ENCODE measurements at regions not wholly inside any gene's neighbourhood (a gene's known extent, or its start where the extent isn't known, plus 50 kb on each side); places are given as distances from the start of the nearest gene placed in this dataset.

DNA sequence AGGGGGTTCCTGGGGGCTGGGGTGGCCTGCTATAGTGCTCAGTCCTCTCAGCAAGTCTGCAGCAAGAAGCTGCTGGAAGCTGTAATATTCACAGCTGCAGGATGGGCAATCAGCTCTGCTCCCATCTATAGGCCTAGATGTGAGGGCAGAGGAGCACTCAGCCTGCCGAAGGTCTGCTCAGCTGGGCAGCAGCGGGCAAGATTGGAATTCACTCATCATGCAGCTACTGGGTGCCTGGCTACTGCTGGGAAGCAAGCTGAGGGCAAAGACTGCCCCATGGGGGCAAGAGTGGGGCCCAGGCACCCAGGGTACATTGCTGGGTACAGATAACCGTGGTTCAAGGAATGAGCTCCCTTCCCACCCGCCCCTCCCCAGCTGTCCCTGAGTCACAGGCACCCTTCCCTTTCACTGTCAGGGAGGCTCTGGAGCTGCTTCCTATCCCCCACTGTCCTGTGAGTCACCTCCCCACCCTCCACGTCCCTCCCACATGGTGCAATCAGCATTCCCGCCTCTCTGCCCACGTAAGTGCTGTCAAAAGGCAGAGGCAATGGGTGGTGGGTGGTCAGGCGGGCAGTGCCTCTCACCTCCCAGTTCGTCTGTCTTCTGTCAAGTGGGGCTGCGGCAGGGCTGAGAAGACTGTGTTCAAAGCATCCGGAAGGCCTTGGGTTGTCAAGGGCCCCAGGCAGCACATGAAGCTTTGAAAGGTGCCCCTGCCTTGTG lies 169.2 kb downstream of the TRIM43 start:
- DNase-seq, result no peak
- Mint-ChIP-seq H3K4me3 (no peak overlapping the region), H3K4me1 (no peaks in the 10 kb centered on the region), H3K36me3 (ENCODE audit: insufficient read depth in 1 of 3, low read depth in 3 of 3) (no peaks in the 10 kb centered on the region; a peak in 1 of 7 replicates), H3K27me3 (ENCODE audit: low read depth) (no peaks in the 10 kb centered on the region; the same call in none of the 2 replicates), H3K27ac (no peak overlapping the region), H3K9me3 (peaks cover 0 to 14% of the 10 kb centered on the region in 2 experiments; a peak in 2 of 5 replicates)
- Histone ChIP-seq H3K14ac (ENCODE audit: insufficient read depth, low read length) (no peak overlapping the region), H2BK15ac (ENCODE audit: low read depth, low read length) (no peak overlapping the region), H3K56ac (ENCODE audit: insufficient read length, low read depth, low read length) (no peak overlapping the region), H3K79me1 (ENCODE audit: insufficient read depth, low read depth, low read length, poor library complexity, severe bottlenecking) (no peaks in the 10 kb centered on the region), H3K9me3 (ENCODE audit: control insufficient read depth, low read depth, low read length) (no peaks in the 10 kb centered on the region), H4K20me1 (ENCODE audit: control insufficient read depth, insufficient read depth, insufficient read length) (no peaks in the 10 kb centered on the region), H3K27me3 (ENCODE audit: insufficient read depth, low read length) (no peaks in the 10 kb centered on the region), H4K5ac (ENCODE audit: insufficient read length, low read depth, low read length) (no peak overlapping the region), H3K18ac (ENCODE audit: insufficient read length, low read depth, low read length) (no peak overlapping the region), H3K9ac (ENCODE audit: extremely low read depth, insufficient read length, low read length) (no peak overlapping the region), H2BK120ac (ENCODE audit: low read depth, low read length, poor library complexity, severe bottlenecking) (no peak overlapping the region), H2AK5ac (ENCODE audit: insufficient read length, low read length) (no peak overlapping the region), H2AFZ (ENCODE audit: low read length) (no peak overlapping the region), H3K23ac (ENCODE audit: insufficient read length, low read depth, low read length) (no peak overlapping the region), H3K23me2 (ENCODE audit: insufficient read length, low read depth, low read length, poor library complexity, severe bottlenecking) (no peaks in the 10 kb centered on the region), H3T11ph (ENCODE audit: low read length) (no peak overlapping the region), H3K27ac (ENCODE audit: insufficient read length, low read depth, low read length) (no peak overlapping the region), H3K4me2 (ENCODE audit: insufficient read depth, insufficient read length, low read length) (no peak overlapping the region), H3K79me2 (ENCODE audit: insufficient read depth, low read length) (no peaks in the 10 kb centered on the region), H4K8ac (replicated peaks; ENCODE audit: insufficient read length, low read depth, low read length) (no peak overlapping the region), H4K91ac (ENCODE audit: insufficient read length, low read depth, low read length) (no peak overlapping the region), H2BK12ac (ENCODE audit: insufficient read length, low read depth, low read length) (no peak overlapping the region), H2BK20ac (ENCODE audit: low read depth, low read length, poor library complexity, severe bottlenecking) (no peak overlapping the region), H3K4ac (ENCODE audit: low read depth, low read length) (no peak overlapping the region), H2BK5ac (ENCODE audit: insufficient read length, low read length) (no peak overlapping the region), H3K4me1 (ENCODE audit: insufficient read depth, low read length) (no peaks in the 10 kb centered on the region)
- WGBS (ENCODE audit: extremely low coverage, insufficient read length, low lambda C conversion rate), result no CpG with 5 or more reads among the region's 11 CpGs
- no peak for TF ChIP-seq CTCF (conservative IDR thresholded peaks at IDR 0.05)
